ENCODE measurements at regions not wholly inside any gene's neighbourhood (a gene's known extent, or its start where the extent isn't known, plus 50 kb on each side); places are given as distances from the start of the nearest gene placed in this dataset.

- TF ChIP-seq, protein P1, sequence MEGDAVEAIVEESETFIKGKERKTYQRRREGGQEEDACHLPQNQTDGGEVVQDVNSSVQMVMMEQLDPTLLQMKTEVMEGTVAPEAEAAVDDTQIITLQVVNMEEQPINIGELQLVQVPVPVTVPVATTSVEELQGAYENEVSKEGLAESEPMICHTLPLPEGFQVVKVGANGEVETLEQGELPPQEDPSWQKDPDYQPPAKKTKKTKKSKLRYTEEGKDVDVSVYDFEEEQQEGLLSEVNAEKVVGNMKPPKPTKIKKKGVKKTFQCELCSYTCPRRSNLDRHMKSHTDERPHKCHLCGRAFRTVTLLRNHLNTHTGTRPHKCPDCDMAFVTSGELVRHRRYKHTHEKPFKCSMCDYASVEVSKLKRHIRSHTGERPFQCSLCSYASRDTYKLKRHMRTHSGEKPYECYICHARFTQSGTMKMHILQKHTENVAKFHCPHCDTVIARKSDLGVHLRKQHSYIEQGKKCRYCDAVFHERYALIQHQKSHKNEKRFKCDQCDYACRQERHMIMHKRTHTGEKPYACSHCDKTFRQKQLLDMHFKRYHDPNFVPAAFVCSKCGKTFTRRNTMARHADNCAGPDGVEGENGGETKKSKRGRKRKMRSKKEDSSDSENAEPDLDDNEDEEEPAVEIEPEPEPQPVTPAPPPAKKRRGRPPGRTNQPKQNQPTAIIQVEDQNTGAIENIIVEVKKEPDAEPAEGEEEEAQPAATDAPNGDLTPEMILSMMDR (IDR thresholded peaks at IDR 0.05) = no peak
- no peak for TF ChIP-seq ZFX (IDR thresholded peaks at IDR 0.05; ENCODE audit: borderline replicate concordance)
Measured at GRCh38 chr10:117427356-117427755, 52.1 kb upstream of the PDZD8 start.

Measured in 22Rv1 (cell line).